WTC11 (cell line): ENCODE measurements at regions not wholly inside any gene's neighbourhood (a gene's known extent, or its start where the extent isn't known, plus 50 kb on each side); places are given as distances from the start of the nearest gene placed in this dataset.

Experiments used
- IRF2 ChIP-seq: sonication (generic); formaldehyde crosslinking; IDR thresholded peaks from 2 replicates; pipeline ENCODE4 v1.8.0; 2022; ENCODE audit warnings: low read depth, missing genetic modification reagents, borderline replicate concordance
- KAT7 ChIP-seq: sonication (generic); formaldehyde crosslinking; IDR thresholded peaks from 2 replicates; pipeline ENCODE4 v1.8.1; 2023; ENCODE audit warnings: missing genetic modification reagents, mild to moderate bottlenecking, borderline replicate concordance
- ZNF671 ChIP-seq: fragments of 250-450 bp; sonication (Bioruptor Pico); IDR thresholded peaks from 2 replicates; pipeline ENCODE4 v1.8.0; 2021; ENCODE audit warnings: mild to moderate bottlenecking
- TF ChIP-seq, protein P1 (sequence below): sonication (generic); formaldehyde crosslinking; IDR thresholded peaks from 2 replicates; pipeline ENCODE4 v1.8.0; 2022; ENCODE audit warnings: mild to moderate bottlenecking, missing genetic modification reagents
- TF ChIP-seq, protein P2 (sequence below): sonication (generic); formaldehyde crosslinking; IDR thresholded peaks from 2 replicates; pipeline ENCODE4 v1.8.1; 2023; ENCODE audit warnings: mild to moderate bottlenecking, moderate library complexity, missing genetic modification reagents
- TF ChIP-seq, protein P3 (sequence below): fragments of 200-600 bp; IDR thresholded peaks from 2 replicates; pipeline ENCODE4 v1.8.0; 2022; ENCODE audit warnings: antibody characterized with exemption

DNA sequence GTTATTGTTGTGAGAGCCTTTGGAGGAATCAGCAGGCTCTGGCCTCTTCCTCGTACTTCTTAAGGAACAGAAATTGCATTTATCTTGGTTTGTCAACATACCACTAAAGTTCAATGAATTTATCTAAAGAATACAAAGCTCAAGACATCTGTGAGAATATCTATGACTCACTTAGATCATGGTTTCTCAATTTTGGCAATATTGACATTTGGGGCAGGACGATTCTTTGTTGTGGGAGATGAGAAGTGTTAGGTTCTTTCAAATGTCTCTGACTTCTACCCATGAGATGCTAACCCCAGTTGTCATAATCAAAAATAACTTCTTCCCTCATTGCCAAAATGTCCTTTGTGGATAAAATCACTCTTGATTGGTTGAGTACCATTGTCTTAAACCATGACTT is 1190.3 kb downstream of the GALC start:
- TF ChIP-seq, protein P1, sequence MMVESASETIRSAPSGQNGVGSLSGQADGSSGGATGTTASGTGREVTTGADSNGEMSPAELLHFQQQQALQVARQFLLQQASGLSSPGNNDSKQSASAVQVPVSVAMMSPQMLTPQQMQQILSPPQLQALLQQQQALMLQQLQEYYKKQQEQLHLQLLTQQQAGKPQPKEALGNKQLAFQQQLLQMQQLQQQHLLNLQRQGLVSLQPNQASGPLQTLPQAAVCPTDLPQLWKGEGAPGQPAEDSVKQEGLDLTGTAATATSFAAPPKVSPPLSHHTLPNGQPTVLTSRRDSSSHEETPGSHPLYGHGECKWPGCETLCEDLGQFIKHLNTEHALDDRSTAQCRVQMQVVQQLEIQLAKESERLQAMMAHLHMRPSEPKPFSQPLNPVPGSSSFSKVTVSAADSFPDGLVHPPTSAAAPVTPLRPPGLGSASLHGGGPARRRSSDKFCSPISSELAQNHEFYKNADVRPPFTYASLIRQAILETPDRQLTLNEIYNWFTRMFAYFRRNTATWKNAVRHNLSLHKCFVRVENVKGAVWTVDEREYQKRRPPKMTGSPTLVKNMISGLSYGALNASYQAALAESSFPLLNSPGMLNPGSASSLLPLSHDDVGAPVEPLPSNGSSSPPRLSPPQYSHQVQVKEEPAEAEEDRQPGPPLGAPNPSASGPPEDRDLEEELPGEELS: no peak
- TF ChIP-seq IRF2 (no peak), ZNF671 (CRISPR knock-in tag) (no peak), KAT7 (CRISPR knock-in tag) (no peak)
- TF ChIP-seq, protein P2, sequence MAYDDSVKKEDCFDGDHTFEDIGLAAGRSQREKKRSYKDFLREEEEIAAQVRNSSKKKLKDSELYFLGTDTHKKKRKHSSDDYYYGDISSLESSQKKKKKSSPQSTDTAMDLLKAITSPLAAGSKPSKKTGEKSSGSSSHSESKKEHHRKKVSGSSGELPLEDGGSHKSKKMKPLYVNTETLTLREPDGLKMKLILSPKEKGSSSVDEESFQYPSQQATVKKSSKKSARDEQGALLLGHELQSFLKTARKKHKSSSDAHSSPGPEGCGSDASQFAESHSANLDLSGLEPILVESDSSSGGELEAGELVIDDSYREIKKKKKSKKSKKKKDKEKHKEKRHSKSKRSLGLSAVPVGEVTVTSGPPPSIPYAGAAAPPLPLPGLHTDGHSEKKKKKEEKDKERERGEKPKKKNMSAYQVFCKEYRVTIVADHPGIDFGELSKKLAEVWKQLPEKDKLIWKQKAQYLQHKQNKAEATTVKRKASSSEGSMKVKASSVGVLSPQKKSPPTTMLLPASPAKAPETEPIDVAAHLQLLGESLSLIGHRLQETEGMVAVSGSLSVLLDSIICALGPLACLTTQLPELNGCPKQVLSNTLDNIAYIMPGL (CRISPR knock-in tag): no peak
- TF ChIP-seq, protein P3, sequence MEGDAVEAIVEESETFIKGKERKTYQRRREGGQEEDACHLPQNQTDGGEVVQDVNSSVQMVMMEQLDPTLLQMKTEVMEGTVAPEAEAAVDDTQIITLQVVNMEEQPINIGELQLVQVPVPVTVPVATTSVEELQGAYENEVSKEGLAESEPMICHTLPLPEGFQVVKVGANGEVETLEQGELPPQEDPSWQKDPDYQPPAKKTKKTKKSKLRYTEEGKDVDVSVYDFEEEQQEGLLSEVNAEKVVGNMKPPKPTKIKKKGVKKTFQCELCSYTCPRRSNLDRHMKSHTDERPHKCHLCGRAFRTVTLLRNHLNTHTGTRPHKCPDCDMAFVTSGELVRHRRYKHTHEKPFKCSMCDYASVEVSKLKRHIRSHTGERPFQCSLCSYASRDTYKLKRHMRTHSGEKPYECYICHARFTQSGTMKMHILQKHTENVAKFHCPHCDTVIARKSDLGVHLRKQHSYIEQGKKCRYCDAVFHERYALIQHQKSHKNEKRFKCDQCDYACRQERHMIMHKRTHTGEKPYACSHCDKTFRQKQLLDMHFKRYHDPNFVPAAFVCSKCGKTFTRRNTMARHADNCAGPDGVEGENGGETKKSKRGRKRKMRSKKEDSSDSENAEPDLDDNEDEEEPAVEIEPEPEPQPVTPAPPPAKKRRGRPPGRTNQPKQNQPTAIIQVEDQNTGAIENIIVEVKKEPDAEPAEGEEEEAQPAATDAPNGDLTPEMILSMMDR: no peak
